Dermis microvascular lymphatic vessel endothelial cell (primary cell): ENCODE measurements at regions not wholly inside any gene's neighbourhood (a gene's known extent, or its start where the extent isn't known, plus 50 kb on each side); places are given as distances from the start of the nearest gene placed in this dataset.
"Not testable (repeated sequence)": the region's sequence is repeated elsewhere in the genome, so short reads cannot be mapped to it uniquely, and the experiment has no call there.

ENCODE experiments used
- DNase-seq, 2 donors: peaks; one replicate each; pipeline versions ENCODE4 v3.0.0 to v3.0.0-alpha.2; 2010; ENCODE audit warnings: low read depth in 2 of 2

GRCh38 chr11:46223252-46223513, 54.3 kb upstream of the CREB3L1 start:
- DNase-seq = no peak

GRCh38 chr11:46222490-46223251, 54.8 kb upstream of the CREB3L1 start:
- DNase-seq = no peak

- DNase-seq = no peak
Observed at GRCh38 chr11:46220313-46220712, 57.1 kb upstream of the CREB3L1 start.

- DNase-seq = no peak
Observed at GRCh38 chr11:46216765-46217089, 60.7 kb upstream of the CREB3L1 start.

GRCh38 chr11:46216019-46216764, 61.3 kb upstream of the CREB3L1 start:
- no peak for DNase-seq

GRCh38 chr11:46215208-46215931, 62.1 kb upstream of the CREB3L1 start:
- DNase-seq = no peak

- no peak for DNase-seq
Observed at GRCh38 chr11:46212720-46213119, 64.7 kb upstream of the CREB3L1 start.

- DNase-seq = no peak
Observed at GRCh38 chr11:46210856-46211255, 66.6 kb upstream of the CREB3L1 start.

GRCh38 chr11:46210133-46210636, 67.3 kb upstream of the CREB3L1 start:
- DNase-seq = peak in 1 of 2 donors; percentile 6

- not testable (repeated sequence) for DNase-seq
Observed at GRCh38 chr11:46209624-46210023, 67.8 kb upstream of the CREB3L1 start.

- DNase-seq = no peak
Observed at GRCh38 chr11:46208803-46209202, 68.7 kb upstream of the CREB3L1 start.

- no peak for DNase-seq
Observed at GRCh38 chr11:46207270-46207669, 70.2 kb upstream of the CREB3L1 start.

- DNase-seq = not testable (repeated sequence)
Observed at GRCh38 chr11:46204415-46204814, 73.0 kb upstream of the CREB3L1 start.

- DNase-seq = no peak
Observed at GRCh38 chr11:46203746-46204145, 73.7 kb upstream of the CREB3L1 start.

- DNase-seq = no peak
Observed at GRCh38 chr11:46202696-46203391, 74.6 kb upstream of the CREB3L1 start.

- DNase-seq = no peak
Observed at GRCh38 chr11:46202149-46202548, 75.3 kb upstream of the CREB3L1 start.

- DNase-seq = no peak
Observed at GRCh38 chr11:46200537-46201281, 76.8 kb upstream of the CREB3L1 start.

- DNase-seq = no peak
Observed at GRCh38 chr11:46198245-46199240, 77.3 kb upstream of the PHF21A start.

GRCh38 chr11:46197421-46197820, 76.2 kb upstream of the PHF21A start:
- DNase-seq = no peak

- DNase-seq = no peak
Observed at GRCh38 chr11:46188017-46188416, 66.8 kb upstream of the PHF21A start.
